NCI-H446 treated with DMSO at 0.1 percent for 48 hours (cell line): ENCODE measurements at regions not wholly inside any gene's neighbourhood (a gene's known extent, or its start where the extent isn't known, plus 50 kb on each side); places are given as distances from the start of the nearest gene placed in this dataset.
A peak's percentile ranks its signal among the peaks of the same experiment; 100 is the strongest.
"Not testable (repeated sequence)": the region's sequence is repeated elsewhere in the genome, so short reads cannot be mapped to it uniquely, and the experiment has no call there.

Experiments used
- DNase-seq: peaks from one replicate; lab custom pipeline; 2025; lab: John Stamatoyannopoulos, UW

DNA sequence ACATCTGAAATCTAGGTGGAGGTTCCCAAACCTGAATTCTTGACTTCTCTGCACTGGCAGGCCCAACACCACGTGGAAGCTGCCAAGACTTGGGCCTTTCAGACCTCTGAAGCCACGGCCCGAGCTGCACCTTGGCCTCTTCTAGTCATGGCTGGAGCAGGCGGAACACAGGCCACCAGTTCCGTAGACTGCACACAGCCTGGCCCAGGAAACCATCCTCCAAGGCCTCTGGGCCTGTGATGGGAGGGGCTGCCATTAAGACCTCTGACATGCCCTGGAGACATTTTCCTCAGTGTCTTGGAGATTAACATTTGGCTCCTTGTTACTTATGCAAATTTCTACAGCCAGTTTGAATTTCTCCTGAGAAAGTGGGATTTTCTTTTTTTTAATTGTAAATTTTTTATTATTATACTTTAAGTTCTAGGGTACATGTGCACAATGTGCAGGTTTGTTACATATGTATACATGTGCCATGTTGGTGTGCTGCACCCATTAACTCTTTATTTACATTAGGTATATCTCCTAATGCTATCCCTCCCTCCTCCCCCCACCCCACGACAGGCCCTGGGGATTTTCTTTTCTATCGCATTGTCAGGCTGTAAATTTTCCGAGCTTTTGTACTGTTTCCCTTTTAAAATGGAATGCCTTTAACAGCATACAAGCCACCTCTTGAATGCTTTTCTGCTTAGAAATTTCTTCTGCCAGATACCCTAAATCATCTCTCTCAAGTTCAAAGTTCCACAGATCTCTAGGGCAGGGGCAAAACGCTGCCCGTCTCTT is 492.9 kb upstream of the ARPP21 start:
- not testable (repeated sequence) for DNase-seq

DNA sequence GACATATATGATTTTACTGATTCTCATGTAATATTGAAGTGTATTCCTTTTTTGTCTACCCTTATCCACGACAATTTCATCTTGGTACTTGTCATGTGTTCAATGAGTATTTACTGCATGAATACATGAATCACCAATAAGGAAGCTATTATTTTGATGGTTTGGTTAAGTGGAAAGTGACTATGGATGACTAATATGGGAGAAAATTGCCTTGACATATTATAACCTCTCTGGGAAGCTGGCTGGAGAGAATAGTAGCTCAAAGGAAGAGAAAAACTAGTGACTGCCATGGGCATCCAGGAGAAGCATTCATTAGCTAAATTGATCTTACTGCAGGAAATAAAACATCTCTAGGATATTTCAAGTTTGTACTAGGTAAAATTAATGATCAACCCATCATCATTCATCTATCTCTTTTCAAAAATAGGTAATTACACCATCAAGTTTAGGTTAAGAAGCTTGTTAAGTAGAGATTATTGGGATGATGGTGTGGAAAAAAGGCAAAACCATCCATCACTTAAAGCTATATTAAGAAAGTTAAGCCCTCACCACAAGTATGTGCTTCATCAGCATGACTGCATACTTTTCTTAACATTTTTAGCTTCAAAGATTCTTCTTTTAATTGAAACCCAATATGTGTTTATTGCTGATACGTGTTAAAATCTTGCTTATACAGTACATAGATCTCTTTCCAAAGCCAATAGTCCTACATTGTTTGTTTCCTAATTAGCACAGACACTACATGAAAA is 455.2 kb upstream of the ARPP21 start:
- no peak for DNase-seq

DNA sequence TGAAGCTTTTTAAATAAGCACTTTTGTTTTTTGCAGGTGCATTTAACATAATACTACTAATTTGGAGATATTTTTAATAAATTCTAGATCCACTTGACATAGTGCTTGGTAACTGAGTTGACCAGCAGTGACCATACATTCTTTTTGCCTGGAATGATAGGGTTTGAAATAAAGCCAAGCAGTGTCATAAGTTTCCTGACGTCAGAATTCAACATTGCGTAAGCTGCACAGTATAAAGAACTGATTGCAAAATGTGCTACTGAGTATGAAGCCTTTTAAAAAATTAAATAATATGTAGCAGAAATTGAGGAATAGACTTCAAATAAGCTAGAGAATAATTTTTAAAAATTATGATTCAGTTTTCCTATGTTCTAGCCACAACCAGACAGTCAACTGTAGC is 454.6 kb upstream of the ARPP21 start:
- no peak for DNase-seq

DNA sequence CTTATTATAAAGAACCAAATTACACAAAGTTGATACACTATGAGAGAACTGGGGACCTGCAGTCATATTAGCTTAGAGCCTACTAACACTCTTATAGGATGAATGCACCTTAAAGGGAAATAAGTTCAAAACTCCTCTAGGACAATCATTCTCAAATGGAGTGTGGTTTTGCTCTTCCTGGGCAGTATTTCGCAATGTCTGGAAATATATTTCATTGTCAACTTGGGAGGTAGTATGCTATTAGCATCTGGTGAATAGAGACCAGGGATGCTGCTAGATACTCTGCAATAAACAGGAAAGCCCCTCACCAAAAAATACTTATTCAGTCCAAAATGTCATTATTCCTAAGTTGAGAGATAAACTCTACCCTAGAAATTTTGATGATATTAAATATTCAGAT is 451.4 kb upstream of the ARPP21 start:
- no peak for DNase-seq

DNA sequence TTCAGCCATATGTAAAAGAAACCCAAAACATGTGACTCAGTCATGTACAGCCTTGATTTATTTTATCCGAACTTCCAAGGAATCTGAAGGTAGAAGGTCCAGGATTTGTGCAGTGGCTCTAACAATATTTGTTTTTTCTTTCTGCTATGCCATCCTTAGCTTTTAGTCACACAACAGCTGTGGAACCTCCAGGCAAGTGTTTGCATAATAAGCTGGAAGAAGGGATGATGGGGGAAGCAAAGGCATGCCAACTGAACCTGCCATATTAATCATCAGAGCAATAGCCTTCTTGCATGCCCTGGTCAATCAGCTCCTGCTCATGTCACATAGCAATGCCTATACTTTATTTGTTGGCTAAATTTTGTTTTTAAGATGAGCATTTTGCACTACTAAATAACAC is 444.7 kb upstream of the ARPP21 start:
- no peak for DNase-seq

DNA sequence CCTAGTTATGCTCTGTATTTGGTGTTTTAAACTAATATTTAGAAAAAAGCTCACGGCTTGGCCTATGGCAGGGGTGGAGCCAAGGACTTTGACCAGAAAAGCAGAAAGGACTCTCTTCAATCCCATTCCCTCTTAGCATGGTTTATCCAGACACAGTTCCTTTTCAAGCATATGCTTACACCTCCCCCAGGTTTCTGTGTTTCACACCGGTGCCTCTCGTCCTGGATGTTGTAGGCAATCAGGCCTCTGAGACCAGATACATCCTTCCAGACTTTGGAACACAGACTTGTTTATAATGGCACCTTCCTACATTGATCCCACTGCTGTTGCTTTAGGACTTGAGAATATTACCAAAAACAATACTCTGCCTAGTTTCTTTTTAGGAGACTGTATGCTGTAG is 440.5 kb upstream of the ARPP21 start:
- DNase-seq = no peak

DNA sequence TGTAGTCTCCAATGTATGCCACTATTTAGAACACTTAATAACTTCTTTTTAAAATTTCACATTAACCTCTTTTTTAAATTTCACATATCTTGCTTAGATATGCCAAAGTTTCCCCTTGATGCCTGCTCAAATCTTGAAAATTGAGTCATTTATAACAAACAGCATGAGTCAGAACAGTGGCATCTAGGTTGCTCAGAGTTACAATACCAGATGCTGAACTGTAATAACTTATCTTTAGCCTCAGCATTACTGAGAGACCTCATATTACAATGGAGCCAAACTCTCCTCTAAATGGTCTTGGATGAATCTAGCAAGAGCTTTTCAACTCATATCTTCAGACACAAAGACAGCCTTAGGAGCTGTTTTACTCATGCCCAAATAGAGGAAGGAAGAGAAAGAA is 439.3 kb upstream of the ARPP21 start:
- peak; percentile 66 for DNase-seq

DNA sequence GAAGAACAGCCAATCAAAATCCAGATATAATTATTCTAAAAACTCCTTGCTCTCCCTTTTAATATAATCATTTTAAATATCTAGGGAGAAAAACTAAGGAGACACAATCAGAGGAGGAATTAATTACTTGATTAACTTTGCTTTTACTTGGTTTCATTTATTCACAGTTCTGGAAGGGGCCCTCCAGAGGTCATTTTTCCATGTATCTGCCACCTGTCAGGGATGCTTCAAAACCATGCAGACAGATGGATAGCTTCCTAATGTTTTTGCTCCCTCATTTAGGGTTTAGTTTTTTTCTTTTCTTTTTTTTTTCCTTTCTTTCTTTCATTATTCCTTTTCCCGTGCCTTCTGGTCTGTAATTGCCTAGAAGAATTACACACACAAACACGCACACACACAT is 438.1 kb upstream of the ARPP21 start:
- peak; percentile 48 for DNase-seq

DNA sequence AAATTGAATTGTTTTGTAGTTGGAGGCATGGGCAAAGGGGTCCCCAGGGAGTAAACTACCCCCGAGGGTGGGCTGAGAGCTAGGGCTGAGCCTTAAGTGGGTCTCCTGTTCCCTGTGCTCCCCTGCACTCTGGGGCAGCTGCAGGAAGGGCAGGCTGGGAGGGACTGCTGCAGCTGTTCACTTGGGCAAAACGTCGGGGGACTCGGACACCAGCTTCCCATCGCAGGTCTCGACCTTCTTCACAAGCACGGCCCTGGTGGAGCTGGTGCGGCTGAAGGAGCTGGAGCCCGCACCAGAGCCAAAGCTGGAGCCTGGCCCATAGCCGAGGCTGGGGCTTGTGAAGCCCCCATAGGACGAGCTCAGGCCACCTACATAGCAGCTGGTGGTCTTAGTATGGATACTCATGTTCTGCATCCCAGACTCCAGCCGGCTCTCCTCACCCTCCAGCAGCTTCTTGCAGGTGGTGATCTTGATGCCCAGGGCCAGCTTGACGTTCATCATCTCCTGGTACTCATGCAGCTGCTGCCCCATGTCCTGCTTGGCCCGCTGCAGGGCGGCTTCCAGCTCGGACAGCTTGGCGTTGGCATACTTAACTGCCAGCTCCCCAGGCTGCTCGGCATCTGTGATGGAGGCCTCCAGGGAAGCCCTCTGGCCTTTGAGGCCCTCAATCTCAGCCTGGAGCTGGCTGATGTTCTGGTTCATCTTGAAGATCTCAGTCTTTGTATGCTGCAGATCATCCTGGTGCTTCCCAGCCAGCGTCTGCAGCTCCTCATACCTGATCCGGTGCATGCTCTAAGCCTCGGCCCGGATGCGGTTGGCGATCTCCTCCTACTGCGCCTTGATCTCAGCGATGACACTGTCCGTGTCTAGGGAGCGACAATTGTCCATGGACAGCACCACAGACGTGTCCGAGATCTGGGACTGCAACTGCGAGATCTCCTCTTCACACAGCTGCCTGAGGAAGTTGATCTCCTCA is 423.5 kb upstream of the ARPP21 start:
- DNase-seq = no peak

DNA sequence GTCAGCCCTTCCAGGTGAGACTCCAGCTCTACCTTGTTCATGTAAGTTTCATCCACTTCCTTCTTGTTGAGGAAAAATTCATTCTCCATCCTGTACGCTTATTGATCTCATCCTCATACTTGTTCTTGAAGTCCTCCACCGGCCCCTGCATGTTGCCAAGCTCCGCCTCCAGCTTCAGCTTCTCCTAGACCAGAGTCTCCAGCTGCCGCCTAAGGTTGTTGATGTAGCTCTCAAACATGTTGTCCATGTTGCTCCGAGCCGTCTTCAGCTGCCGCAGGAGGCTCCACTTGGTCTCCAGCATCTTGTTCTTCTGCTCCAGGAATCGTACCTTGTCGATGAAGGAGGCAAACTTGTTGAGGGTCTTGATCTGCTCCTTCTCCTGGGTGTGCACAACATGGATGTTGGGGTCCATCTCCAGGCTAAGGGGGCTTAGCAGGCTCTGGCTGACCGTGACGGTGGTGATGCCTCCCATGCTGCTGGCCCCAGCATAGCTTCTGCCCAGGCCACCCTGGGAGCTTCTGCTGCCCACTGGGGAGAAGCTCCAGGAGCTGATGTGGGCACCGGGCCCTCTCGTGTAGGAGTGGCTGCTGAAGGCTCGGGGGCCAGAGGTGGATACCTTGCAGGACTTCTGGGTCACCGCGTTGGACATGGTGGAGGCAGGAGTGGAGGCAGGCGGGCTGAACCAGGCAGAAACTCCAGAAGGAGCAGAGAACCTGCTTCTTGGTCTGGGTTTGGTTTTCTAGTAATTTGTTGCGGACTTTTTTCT is 422.6 kb upstream of the ARPP21 start:
- no peak for DNase-seq

DNA sequence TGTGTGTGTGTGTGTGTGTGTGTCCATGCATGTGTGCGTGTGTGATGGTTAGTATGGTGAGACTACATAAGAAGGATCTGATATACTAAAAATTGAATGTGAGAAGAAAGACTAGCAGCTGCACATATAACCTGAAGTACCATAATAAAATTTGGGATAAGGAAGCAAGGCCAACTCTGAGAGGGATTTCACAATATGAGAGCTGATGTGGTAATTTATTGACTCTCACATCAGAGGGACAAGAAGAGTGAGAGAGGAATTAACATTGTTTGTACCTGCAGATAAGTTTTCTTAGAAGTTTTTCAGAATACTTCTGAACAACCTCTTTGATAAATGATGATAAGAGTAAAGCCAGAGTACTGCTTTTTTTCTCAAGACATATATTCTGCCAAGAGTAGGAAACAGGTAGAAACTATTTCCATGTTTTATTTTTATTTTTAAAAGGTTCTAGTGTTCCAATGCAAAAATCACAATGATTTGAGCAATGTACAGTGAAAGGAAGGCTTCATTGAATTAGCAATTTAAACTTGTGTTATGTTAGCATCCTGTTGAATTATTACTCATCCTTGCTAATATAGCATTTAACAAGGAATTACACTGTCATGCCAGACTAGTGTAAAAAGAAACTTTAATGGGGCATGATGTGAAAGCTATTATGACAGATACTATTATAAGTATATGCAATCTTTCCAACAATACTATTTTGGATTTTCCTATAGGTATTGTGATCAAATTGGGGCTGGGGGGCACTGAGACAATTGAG is 415.5 kb upstream of the ARPP21 start:
- DNase-seq = peak; percentile 80

DNA sequence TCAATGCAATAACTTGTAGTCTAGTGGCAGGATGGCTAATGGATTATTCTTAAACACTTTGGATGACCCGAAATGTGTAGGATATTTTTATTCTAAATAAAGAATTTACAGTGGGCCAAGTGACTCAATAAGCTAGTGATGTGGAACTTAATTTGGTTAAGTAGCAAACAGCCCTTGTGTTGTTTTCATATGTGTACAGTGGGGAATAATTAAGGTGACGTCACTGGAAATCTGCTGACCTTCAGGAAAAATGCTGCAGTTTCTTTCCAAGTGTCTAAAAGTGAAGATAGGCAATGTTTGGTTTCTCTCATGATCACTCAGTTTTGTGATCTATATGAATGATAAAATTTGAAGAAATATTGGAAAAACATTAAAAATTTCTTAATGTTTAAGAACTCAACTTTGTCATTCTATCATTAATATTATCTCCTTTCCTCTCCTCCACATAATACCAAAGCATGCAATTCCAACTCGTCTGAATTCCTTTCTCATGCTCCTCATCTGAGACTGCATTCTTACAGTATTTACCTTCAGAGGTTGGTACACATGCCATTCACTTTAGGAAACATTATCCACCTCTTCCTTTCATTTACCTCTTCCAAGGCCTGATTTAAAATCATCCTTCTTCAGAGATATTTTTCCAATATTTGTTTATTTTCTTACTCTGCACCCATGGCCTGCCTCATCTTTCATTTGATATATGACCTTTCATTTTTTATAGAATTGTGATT is 414.6 kb upstream of the ARPP21 start:
- peak; percentile 92 for DNase-seq

DNA sequence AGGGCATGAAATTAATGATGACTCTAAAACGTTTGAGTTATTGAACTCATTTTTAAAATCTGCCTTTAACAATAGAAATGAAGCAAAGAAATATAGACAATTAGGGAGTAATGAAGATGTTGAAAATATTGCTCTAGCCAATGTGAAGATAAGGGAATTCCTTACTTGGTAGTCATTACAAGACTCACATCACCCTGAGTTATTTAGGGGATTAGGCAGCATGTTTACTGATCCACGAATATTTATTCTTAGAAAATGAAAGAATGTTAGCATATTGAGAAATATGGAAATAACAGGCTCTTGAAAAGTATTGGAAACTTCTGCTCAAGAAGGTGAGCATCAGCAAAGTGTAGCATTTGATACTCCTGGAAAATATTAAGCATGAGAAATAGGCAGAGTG is 398.1 kb upstream of the ARPP21 start:
- DNase-seq = no peak

DNA sequence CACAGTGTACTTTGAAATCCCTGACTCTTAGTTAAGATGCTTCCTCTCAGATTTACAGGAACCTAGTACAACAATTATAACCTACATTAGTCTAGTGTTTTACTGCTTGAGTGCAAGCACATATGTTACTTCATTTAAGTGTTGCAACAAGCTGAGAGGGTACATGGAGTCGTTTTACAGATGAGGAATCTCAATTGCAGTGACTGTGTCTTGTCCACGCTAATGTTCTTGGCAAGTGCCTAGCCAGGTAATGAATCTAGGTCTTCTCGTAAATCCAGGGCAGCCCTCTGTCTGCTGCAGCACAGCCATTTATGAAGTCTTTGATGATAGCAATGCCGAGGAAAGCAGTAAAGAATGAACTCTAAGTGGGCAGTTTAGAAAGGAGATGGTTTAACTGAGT is 384.4 kb upstream of the ARPP21 start:
- DNase-seq = no peak

DNA sequence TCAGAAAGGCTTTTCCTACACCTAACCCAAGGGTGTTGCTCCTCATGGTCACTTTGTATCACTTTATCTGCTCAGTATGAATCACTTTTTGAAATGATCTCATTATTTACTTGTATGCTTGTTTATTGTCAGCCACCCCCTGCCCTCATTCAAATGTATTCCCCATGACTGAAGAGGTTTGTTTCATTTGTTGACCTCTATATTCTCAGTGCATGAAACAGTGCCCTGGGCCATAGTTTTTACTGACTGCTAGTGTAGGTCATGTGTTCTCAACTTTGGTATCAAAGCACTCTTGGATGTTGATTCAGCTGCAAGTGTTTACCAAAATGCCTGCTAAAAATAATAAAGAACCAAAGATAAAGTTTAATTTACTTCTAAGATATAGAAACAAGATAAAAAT is 381.7 kb upstream of the ARPP21 start:
- no peak for DNase-seq

DNA sequence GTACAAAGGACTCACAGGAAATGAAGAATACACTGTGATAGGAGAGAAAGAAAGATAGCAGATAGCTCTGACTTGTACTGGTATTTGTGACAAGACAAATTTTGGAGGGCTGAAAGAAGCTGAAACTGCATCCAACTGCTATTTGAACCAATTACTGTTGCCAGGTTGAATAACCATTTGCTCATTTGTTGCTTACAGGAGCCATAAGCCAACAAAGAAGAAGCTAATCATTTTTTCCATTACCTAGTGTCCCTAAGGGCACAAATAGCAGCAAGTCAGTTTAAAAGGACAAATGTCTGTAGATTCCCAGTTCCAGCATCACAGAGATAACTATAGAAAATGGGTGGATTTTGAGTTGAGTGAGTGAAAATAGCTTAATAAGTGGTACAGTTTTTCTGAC is 376.9 kb upstream of the ARPP21 start:
- no peak for DNase-seq

DNA sequence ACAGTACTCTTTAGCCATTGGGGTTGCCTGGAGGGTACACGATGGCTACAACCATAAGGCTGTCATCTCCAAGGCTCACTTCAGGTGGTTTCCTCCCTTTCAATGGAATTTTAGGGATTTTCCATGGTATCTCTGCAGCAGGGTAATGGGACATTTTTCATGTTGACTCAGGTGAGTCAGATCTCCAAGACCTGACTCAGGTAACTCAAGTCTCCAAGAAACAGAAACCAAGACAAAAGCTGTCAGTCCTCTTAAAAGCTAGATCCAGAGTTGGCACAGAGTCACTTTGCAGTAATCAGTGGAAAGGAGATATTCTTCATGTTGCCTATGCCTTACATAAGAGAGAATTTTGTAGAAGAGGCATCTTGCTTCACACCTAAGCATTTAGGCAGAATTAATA is 375.8 kb upstream of the ARPP21 start:
- no peak for DNase-seq

DNA sequence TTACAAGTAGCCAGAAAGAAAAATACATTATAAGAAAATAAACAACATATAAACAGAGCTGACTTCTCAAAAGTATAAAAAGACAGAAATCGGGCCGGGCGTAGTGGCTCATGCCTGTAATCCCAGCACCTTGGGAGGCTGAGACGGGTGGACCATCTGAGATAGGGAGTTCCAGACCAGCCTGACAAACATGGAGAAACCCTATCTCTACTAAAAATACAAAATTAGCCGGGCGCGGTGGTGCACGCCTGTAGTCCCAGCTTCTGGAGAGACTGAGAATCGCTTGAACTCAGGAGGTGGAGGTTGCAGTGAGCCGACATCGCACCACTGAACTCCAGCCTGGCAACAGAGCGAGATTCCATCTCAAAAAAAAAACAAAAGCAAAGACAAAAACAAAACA is 373.3 kb upstream of the ARPP21 start:
- DNase-seq = not testable (repeated sequence)

DNA sequence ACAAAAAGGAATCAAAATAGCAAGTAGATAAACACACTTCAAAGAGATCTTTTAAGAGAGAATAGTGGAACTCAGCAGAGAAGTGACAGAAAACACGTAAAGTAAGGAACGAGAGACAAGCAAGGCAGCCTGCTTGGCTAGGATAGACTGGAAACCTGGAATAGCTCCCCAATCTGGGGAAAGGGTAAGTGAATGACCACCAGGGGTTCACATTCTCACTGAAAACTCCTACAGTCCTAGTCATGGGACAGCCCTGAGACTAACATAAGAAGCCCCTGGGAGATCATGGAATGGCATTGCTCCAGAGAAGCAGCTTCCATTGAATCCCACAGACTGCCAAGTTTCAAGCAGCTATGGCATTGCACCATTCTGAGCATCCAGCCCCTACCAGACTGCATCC is 363.6 kb upstream of the ARPP21 start:
- peak; percentile 63 for DNase-seq

DNA sequence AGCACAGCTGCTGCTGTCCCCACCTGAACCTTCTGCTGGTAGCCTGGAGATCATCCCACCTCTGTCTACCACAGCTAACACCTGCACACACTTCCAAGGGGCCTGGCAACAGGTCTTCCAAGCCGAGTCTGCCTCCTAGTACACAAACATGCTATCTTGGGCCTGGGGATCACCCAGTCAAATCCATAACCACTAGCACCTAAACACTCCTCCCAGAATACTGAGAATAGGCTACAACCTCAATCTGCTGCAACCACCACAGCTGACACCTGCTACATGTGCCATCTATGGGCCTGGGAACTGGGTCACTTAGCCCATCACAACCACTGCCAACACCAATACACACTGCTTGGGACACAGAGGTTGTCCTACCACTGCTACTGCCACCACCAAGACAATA is 362.8 kb upstream of the ARPP21 start:
- DNase-seq = no peak
